ENCODE measurements at regions not wholly inside any gene's neighbourhood (a gene's known extent, or its start where the extent isn't known, plus 50 kb on each side); places are given as distances from the start of the nearest gene placed in this dataset.

DNA sequence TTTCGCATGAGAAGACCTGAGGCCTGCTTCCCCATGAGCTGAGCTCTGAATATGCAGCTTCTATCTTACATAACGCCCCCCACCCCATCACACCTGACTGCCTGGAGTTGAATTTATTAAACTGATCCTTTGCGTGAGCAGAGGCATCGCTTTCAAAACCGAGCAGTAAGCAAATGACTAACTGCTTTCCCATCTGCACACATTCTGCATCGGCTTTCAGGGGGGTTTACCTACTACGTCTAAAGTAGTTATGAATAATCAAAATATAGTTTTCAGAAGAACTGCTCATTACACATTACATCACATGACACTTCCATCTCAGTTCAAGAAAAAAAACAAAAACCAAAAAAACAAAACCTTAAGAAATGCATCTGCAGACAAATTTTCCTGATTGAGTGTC, 54.7 kb upstream of the EGR2 start:
- TF ChIP-seq, protein P1, sequence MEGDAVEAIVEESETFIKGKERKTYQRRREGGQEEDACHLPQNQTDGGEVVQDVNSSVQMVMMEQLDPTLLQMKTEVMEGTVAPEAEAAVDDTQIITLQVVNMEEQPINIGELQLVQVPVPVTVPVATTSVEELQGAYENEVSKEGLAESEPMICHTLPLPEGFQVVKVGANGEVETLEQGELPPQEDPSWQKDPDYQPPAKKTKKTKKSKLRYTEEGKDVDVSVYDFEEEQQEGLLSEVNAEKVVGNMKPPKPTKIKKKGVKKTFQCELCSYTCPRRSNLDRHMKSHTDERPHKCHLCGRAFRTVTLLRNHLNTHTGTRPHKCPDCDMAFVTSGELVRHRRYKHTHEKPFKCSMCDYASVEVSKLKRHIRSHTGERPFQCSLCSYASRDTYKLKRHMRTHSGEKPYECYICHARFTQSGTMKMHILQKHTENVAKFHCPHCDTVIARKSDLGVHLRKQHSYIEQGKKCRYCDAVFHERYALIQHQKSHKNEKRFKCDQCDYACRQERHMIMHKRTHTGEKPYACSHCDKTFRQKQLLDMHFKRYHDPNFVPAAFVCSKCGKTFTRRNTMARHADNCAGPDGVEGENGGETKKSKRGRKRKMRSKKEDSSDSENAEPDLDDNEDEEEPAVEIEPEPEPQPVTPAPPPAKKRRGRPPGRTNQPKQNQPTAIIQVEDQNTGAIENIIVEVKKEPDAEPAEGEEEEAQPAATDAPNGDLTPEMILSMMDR (IDR thresholded peaks at IDR 0.05; ENCODE audit: borderline replicate concordance, insufficient read depth, low read depth, low read length) = no peak
- H3K4me3 ChIP-seq (ENCODE audit: low read depth, low read length) = no peak overlapping the region

DNA sequence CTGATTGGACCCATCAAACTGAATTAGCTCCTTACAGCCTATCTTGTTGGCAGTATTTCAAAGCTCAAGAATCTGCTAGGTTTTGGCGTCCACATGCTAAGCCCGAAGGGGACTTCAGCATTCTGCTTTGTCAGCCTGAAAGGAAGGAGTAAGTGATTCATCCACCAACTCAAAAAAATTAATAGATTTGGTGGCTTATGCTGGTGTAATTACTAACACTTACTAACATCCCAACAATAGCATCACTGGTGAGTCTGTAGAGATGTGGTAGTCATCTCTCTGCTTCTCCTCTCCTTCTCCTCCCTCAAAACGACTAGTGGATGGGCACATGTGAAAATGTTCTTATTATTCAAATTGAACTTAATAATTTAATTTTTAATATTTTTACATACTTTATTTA, 53.8 kb upstream of the EGR2 start:
- no peak overlapping the region for H3K4me3 ChIP-seq (ENCODE audit: low read depth, low read length)
- TF ChIP-seq, protein P1 (IDR thresholded peaks at IDR 0.05; ENCODE audit: borderline replicate concordance, insufficient read depth, low read depth, low read length) = no peak

GRCh38 chr10:62866941-62867340, 50.8 kb upstream of the EGR2 start:
- TF ChIP-seq, protein P1 (IDR thresholded peaks at IDR 0.05; ENCODE audit: borderline replicate concordance, insufficient read depth, low read depth, low read length) = no peak
- H3K4me3 ChIP-seq (ENCODE audit: low read depth, low read length) = no peak overlapping the region

DNA sequence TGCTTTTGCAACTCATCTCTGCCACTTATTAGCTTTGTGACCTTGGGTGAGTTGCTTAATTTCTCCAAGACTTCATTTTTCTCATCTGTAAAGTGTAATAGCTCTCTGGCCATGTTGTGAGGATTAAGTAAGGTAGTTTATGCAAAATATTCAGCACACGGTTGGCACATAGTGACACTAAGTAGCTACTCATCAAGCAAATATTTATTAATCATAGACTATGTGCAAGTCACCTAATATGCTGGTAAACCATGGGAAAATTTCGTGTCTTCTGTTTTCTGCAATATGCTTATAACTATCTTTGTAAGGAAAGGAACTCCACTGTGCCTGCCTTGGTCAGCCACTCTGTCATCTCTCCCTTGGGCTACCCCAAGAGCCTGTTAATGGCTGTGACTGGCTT, 50.3 kb upstream of the EGR2 start:
- H3K4me3 ChIP-seq (ENCODE audit: low read depth, low read length) = no peak overlapping the region
- TF ChIP-seq, protein P1 (IDR thresholded peaks at IDR 0.05; ENCODE audit: borderline replicate concordance, insufficient read depth, low read depth, low read length) = no peak
